ENCODE measurements at regions not wholly inside any gene's neighbourhood (a gene's known extent, or its start where the extent isn't known, plus 50 kb on each side); places are given as distances from the start of the nearest gene placed in this dataset.
"Not testable (repeated sequence)": the region's sequence is repeated elsewhere in the genome, so short reads cannot be mapped to it uniquely, and the experiment has no call there.

DNA sequence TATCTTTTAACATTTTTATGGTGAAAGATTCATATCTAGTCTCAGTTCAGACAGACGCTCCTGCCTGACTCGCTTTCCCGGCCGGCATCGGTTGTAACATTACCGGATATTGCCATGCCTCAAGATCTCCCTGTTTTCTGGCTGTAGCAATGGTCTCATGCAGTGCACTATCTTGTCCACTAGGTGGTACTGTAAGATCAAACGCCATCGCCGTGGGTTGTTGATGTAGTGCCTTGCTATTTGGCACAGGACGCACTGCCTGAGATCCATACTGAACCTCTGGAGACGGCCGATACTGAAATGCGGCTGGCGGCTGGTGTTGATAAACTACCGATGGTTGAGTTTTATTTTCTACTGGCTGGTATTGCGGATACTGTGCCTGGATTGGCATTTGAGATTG lies 75.9 kb upstream of the ZNF195 start:
- H3K4me3 ChIP-seq, result peak overlapping the region in 2 of 3 donors; percentile 28 to 54
- H3K27me3 ChIP-seq; H3K9me3 ChIP-seq; H3K27ac ChIP-seq; intact Hi-C loops (cut with DNase I; ENCODE audit: low total_unique reads); H3K36me3 ChIP-seq; H3K4me1 ChIP-seq: not testable (repeated sequence)
- DNase-seq (ENCODE audit: low spot score in 2 of 2), result peak; percentile 62 to 72
- TF ChIP-seq, protein P1, sequence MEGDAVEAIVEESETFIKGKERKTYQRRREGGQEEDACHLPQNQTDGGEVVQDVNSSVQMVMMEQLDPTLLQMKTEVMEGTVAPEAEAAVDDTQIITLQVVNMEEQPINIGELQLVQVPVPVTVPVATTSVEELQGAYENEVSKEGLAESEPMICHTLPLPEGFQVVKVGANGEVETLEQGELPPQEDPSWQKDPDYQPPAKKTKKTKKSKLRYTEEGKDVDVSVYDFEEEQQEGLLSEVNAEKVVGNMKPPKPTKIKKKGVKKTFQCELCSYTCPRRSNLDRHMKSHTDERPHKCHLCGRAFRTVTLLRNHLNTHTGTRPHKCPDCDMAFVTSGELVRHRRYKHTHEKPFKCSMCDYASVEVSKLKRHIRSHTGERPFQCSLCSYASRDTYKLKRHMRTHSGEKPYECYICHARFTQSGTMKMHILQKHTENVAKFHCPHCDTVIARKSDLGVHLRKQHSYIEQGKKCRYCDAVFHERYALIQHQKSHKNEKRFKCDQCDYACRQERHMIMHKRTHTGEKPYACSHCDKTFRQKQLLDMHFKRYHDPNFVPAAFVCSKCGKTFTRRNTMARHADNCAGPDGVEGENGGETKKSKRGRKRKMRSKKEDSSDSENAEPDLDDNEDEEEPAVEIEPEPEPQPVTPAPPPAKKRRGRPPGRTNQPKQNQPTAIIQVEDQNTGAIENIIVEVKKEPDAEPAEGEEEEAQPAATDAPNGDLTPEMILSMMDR (IDR thresholded peaks at IDR 0.05), result peak; percentile 72 to 90 (median 89)

DNA sequence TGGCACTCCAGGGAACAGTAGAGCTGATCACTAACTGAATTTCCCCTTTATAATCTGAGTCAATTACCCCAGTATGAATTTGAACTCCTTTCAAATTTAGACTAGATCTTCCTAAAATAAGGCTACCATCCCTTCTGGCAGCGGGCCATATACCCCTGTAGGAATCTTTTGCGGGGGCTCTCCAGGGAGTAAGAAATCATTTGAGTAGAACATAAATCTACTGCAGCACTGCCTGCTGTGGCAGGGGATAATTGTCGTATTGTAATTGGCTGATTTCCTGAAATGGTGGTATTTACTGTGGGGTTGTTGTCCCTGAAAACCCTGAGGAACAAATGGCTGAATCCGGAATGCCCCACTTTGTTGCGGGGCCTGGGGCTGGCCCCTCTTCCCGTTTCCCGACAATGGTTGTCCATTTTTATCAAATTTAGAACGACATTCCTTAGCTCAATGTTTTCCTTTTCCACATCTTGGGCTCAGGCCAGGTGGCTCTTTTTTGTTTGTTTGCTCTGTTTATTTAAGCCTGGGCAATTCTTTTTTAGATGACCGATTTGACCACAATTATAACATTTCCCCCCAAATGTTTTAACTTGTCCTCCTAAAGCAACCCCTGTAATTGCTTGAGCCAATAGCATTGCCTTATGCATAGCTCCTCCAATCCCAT lies 74.8 kb upstream of the ZNF195 start:
- H3K4me3 ChIP-seq; H3K36me3 ChIP-seq; H3K4me1 ChIP-seq; H3K9me3 ChIP-seq; H3K27ac ChIP-seq; H3K27me3 ChIP-seq; DNase-seq (ENCODE audit: low spot score in 2 of 2); intact Hi-C loops (cut with DNase I; ENCODE audit: low total_unique reads): not testable (repeated sequence)

DNA sequence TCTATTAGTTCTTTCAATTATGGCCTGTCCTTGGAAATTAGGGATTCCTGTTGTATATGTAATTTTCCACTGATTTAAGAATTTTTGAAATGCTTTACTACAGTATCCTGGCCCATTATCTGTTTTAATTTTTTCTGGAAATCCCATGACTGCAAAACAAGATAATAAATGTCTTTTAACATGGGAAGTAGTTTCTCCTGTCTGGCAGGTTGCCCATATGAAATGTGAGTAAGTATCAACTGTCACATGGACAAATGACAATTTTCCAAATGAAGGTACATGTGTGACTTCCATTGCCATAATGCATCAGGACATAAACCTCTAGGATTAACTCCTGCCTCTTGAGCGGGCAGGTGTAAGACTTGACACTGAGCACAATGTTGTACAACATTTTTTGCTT lies 71.9 kb upstream of the ZNF195 start:
- H3K4me3 ChIP-seq; H3K27me3 ChIP-seq; DNase-seq (ENCODE audit: low spot score in 2 of 2); H3K4me1 ChIP-seq; H3K36me3 ChIP-seq; H3K9me3 ChIP-seq; H3K27ac ChIP-seq; intact Hi-C loops (cut with DNase I; ENCODE audit: low total_unique reads): not testable (repeated sequence)

DNA sequence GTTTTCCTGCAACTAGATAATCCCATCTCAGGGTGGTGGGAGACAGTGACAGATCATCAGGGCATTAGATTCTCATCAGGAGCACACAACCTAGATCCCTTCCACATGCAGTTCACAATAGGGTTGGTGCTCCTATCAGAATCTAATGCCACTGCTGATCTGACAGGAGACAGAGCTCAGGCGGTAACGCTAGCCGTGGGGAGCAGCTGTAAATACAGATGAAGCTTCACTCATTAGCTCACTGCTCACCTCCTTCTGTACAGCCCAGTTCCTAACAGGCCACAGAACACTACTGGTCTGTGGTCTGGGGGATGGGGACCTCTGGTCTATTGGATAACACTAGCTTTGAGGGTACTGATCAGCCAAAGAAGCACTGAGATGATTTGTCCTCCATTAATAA lies 66.6 kb upstream of the ZNF195 start:
- H3K27me3 ChIP-seq; H3K27ac ChIP-seq; intact Hi-C loops (cut with DNase I; ENCODE audit: low total_unique reads); H3K9me3 ChIP-seq; H3K4me3 ChIP-seq; DNase-seq (ENCODE audit: low spot score in 2 of 2); H3K4me1 ChIP-seq; H3K36me3 ChIP-seq: not testable (repeated sequence)

DNA sequence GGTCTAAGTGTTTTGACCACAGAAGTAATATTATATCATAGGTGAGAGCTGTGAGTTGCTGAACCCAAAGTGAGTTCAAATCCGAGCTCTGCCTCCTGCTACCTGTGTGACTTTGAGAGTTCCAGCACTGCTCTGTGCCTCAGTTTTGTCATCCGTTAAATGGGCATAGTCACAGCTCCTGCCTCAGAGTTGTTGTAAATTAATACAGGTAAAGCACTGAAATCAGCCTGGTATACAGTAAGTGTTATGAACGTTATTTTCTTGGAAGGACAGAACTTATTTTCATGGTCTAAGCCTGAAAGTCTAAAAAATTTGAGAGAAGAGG lies 65.4 kb upstream of the ZNF195 start:
- H3K4me3 ChIP-seq; intact Hi-C loops (cut with DNase I; ENCODE audit: low total_unique reads); H3K4me1 ChIP-seq; H3K27ac ChIP-seq; H3K27me3 ChIP-seq; DNase-seq (ENCODE audit: low spot score in 2 of 2); H3K9me3 ChIP-seq; H3K36me3 ChIP-seq: not testable (repeated sequence)

DNA sequence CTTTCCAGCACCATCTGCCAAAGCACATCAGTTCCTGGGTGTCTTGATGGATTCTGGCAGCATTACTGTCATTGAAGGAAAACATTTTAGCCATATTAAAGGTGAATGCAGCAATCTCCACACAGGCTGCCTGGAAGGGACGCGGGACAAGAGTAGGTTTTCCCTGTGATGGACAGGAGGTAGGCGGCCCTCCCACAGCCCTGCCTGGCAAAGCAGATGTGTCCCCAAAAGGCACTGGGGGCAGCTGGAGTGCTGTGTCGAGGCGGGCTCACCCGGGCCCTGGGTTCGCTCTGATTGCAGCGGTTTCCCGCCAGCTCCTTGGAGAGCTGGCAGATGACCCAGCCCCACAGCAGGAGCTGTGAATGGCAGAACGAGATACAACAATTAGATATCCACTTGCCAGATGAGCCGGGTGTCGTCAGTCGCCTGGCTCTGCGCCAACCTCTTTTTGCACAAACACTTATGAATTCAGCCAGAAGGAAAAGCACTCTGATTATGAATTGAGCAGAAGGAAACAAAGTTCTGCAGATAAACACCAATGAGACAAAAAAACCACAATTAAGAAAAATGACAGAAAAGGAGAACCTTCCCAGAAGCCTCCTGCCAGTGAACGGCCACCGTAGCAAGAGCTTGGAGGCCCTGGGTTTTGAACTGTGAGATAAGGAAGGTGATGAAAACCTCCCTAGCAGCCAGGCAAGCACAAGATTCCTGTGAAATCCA lies 64.9 kb upstream of the ZNF195 start:
- DNase-seq (ENCODE audit: low spot score in 2 of 2); H3K4me1 ChIP-seq; H3K27ac ChIP-seq; H3K36me3 ChIP-seq; H3K27me3 ChIP-seq; H3K9me3 ChIP-seq; intact Hi-C loops (cut with DNase I; ENCODE audit: low total_unique reads): not testable (repeated sequence)
- peak overlapping the region in 1 of 3 donors; percentile 48 for H3K4me3 ChIP-seq

DNA sequence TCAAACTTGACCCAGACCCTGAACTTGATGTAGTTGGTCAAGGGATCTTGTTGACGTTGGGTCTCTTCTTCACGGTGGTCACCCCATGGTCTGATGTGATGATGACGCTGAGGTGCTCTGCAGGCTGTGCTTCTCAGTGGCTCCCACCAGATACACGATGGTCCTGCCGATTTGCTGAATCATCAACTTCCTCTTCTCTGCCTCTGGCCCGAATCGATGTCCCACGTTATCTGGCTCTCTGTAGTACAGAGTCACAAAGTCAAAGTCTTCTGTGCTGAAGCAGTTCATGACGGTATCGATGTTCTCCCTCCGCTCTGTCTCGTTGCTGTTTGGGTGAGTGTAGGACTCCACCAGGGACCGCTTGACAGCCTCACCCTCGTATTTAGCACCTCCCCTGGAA lies 58.5 kb upstream of the ZNF195 start:
- H3K4me3 ChIP-seq; H3K4me1 ChIP-seq; H3K27me3 ChIP-seq; intact Hi-C loops (cut with DNase I; ENCODE audit: low total_unique reads); DNase-seq (ENCODE audit: low spot score in 2 of 2); H3K9me3 ChIP-seq; H3K36me3 ChIP-seq; H3K27ac ChIP-seq: not testable (repeated sequence)

DNA sequence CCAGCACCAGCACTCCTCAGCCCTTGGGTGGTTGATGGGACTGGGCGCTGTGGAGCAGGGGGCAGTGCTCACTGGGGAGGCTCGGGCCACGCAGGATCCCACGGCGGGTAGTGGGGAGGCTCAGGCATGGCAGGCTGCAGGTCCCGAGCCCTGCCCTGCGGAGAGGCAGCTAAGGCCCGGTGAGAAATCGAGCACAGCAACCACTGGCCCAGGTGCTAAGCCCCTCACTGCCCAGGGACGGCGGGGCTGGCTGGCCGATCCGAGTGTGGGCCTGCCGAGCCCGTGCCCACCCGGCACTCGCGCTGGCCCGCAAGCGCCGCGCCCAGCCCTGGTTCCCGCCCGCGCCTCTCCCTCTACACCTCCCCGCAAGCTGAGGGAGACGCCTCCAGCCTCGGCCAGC lies 56.0 kb upstream of the ZNF195 start:
- no peak for TF ChIP-seq POLR2AphosphoS5 (IDR thresholded peaks at IDR 0.05)
- no peak for TF ChIP-seq POLR2A (IDR thresholded peaks at IDR 0.05)
- TF ChIP-seq, protein P1 (IDR thresholded peaks at IDR 0.05), result no peak
- no peak for DNase-seq (ENCODE audit: low spot score in 2 of 2)
- Histone ChIP-seq H3K9me3 (no peaks in the 10 kb centered on the region), H3K4me1 (no peaks in the 10 kb centered on the region), H3K36me3 (no peaks in the 10 kb centered on the region), H3K27ac (no peak overlapping the region), H3K4me3 (no peak overlapping the region), H3K27me3 (no peaks in the 10 kb centered on the region)
- intact Hi-C loops (cut with DNase I; ENCODE audit: low total_unique reads), result no loop called here

DNA sequence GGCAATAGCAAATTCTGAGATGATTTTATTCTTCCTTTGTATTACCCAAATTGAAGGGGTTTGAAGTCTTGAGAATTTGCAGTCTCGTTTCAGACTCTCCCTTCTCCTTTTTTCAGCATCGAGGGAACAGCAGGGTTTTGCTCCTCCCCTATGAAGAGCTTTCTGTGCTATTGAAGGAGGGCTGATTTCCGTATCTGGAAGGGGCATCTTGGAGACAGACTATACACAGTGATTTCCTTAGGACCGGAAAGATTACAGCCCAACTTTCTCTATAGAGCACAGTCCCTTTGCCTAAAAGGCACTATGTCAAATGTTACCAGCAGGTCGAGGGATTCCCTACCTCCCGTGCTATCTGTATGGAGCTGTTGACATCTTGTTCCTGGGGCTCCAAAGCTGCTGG lies 50.2 kb upstream of the ZNF195 start:
- H3K9me3 ChIP-seq; H3K4me3 ChIP-seq; H3K27ac ChIP-seq; intact Hi-C loops (cut with DNase I; ENCODE audit: low total_unique reads); H3K4me1 ChIP-seq; H3K27me3 ChIP-seq; H3K36me3 ChIP-seq; DNase-seq (ENCODE audit: low spot score in 2 of 2): not testable (repeated sequence)
